Kidney epithelial cell (primary cell): ENCODE measurements at regions not wholly inside any gene's neighbourhood (a gene's known extent, or its start where the extent isn't known, plus 50 kb on each side); places are given as distances from the start of the nearest gene placed in this dataset.

Experiments used
- DNase-seq: peaks from one replicate; pipeline ENCODE4 v3.0.0-alpha.2; 2010; ENCODE audit warnings: low read depth
- H3K27me3 ChIP-seq: 2 replicates; pipeline ENCODE4 v1.6.0; 2011; ENCODE audit warnings: low read length; ENCODE audit not compliant: control insufficient read depth, insufficient read depth
- H3K36me3 ChIP-seq: 2 replicates; pipeline ENCODE4 v1.5.1; 2011; ENCODE audit warnings: low read length; ENCODE audit not compliant: control insufficient read depth, insufficient read depth
- H3K4me3 ChIP-seq: 2 replicates; pipeline ENCODE4 v1.5.1; 2011; ENCODE audit warnings: low read depth, mild to moderate bottlenecking, control low read depth, low read length
- TF ChIP-seq, protein P1 (sequence below): IDR thresholded peaks from 2 replicates; pipeline ENCODE4 v1.5.1; 2011; ENCODE audit warnings: mild to moderate bottlenecking, moderate library complexity, low read length, control low read depth, inconsistent platforms; ENCODE audit not compliant: insufficient read depth, poor library complexity, severe bottlenecking

DNA sequence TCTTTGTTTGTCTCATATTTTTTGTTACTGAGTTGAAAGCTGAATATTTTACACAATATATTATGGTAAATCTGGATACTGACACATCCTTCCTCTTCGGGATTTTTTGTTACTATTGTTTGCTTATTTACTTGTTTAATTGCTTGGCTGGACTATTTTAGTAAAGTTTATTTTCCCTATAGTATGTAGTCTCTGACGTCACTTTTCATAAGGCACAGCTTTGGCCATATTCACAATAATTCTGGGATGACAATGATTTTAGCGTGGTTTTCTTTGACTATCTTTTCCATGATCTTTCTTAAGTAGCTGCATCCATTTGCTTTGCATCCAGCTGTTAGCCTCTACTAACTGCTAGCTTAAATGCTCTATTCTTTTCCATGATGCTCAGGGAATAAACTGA, 552.4 kb downstream of the VGLL3 start:
- H3K4me3 ChIP-seq = no peak overlapping the region
- no peaks in the 10 kb centered on the region for H3K36me3 ChIP-seq
- TF ChIP-seq, protein P1, sequence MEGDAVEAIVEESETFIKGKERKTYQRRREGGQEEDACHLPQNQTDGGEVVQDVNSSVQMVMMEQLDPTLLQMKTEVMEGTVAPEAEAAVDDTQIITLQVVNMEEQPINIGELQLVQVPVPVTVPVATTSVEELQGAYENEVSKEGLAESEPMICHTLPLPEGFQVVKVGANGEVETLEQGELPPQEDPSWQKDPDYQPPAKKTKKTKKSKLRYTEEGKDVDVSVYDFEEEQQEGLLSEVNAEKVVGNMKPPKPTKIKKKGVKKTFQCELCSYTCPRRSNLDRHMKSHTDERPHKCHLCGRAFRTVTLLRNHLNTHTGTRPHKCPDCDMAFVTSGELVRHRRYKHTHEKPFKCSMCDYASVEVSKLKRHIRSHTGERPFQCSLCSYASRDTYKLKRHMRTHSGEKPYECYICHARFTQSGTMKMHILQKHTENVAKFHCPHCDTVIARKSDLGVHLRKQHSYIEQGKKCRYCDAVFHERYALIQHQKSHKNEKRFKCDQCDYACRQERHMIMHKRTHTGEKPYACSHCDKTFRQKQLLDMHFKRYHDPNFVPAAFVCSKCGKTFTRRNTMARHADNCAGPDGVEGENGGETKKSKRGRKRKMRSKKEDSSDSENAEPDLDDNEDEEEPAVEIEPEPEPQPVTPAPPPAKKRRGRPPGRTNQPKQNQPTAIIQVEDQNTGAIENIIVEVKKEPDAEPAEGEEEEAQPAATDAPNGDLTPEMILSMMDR = no peak
- H3K27me3 ChIP-seq = no peaks in the 10 kb centered on the region
- no peak for DNase-seq

DNA sequence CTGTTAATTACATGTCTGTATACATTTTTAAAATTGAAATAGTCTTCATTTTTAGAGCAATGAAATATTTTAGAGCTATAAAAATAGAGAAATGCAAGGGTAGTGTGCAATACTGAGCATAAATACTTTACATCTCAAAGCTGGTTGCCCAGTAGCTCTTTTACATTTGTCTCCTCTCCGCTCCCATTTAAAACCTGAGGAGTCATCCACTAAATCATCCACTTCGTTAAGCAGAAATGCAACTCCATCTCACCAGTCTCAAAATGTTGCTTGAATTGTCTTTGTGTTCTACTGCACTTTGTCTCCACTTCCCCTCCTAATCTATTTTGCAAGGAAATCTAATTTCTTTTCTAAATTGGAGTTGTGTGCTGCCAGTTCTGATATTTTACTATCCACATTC, 563.6 kb downstream of the VGLL3 start:
- H3K36me3 ChIP-seq = no peaks in the 10 kb centered on the region
- no peaks in the 10 kb centered on the region for H3K27me3 ChIP-seq
- TF ChIP-seq, protein P1 = no peak
- H3K4me3 ChIP-seq = no peak overlapping the region
- no peak for DNase-seq

DNA sequence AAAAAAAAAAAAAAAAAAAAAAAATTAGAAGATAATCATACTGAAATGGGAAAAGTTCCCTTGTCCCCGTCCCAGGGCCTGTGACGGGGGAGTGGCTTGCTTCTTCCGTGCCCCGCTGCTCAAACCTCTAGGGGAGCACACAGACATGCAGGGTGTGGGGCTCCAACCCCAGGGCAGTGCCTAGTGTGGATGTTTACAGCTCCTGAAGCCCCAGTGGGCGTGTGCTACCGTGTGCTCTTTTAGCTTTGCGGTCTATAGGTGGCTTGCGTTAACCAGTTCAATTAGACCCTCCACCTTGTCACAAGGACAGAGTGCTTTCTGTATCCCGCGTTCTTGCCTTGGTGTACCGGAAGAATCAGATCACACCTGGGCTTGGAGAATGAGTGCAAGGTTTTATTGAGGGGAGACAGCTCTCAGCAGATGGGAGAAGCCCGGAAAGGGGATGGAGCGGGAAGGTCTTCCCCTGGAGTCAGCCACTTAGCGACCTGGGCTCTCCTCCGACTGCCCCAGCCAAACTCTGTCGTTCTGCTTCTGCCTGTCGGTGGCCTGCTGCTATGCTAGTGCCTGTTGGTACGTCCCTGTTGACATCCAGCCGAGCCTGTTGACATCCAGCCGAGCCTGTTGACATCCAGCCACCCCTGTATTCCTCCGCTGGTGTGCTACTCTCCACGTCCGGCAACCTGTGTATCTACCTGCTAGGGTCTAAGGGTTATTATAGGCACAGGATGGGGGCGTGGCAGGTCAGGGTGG, 569.8 kb downstream of the VGLL3 start:
- no peak overlapping the region for H3K4me3 ChIP-seq
- H3K36me3 ChIP-seq = no peaks in the 10 kb centered on the region
- no peak for DNase-seq
- H3K27me3 ChIP-seq = no peaks in the 10 kb centered on the region
- TF ChIP-seq, protein P1 = no peak

DNA sequence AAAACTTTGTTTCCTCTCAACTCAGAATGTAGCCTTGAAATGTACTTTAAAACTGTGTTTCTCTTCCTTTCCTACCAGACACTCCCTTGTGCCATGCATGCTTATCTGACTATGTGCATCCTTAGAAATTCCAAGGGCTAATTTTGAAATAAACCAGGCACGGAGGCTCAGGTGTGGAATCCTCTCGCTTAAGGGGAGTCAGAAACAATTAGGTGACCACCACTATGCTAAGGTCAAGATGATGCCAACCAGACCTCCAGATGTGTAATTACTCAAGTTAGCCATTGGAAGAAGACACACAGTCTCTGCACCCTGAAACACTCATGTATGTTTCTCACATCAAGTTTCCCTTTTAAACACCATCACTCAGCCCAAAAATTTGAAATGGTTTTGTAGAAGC, 572.1 kb downstream of the VGLL3 start:
- DNase-seq = no peak
- no peaks in the 10 kb centered on the region for H3K27me3 ChIP-seq
- no peak overlapping the region for H3K4me3 ChIP-seq
- TF ChIP-seq, protein P1 = no peak
- H3K36me3 ChIP-seq = no peaks in the 10 kb centered on the region

DNA sequence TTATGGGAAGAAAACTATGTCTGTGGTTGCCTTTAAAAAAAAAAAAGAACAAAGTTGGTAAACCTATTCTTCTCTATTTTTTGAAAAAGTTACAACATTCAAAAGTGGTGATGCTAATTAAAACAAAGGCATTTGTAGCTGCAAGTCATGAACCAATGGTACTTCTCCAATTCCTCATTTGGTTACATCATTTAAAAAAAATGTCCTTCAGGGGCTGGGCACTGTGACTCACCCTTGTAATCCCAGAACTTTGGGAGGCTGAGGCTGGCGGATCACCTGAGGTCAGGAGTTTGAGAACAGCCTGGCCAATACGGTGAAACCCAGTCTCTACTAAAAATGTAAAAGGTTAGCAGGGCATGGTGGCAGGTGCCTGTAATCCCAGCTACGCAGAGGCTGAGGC, 574.6 kb downstream of the VGLL3 start:
- TF ChIP-seq, protein P1 = no peak
- Histone ChIP-seq H3K4me3 (no peak overlapping the region), H3K36me3 (no peaks in the 10 kb centered on the region), H3K27me3 (no peaks in the 10 kb centered on the region)
- DNase-seq = no peak

DNA sequence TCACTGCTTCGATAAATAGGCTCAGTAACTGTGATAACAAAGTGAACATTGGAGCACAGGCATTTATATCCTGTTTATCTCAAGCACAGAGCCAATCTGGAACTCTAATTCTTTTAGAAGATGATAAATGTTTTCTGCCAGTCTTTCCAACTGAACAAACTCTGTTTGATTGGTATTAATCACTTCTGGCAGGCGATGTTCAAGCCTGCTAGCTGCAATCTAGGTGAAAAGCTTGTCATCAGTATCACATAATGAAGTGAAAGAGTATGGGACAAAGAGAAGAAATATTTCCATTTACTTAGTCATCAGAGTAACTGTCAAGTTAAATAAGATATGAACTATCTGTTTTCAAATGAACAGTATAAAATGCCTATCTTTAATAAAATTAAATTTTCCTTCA, 577.3 kb downstream of the VGLL3 start:
- Histone ChIP-seq H3K27me3 (no peaks in the 10 kb centered on the region), H3K4me3 (no peak overlapping the region), H3K36me3 (no peaks in the 10 kb centered on the region)
- TF ChIP-seq, protein P1 = no peak
- DNase-seq = no peak
